Thyroid gland (tissue), 4 donors: ENCODE measurements at regions not wholly inside any gene's neighbourhood (a gene's known extent, or its start where the extent isn't known, plus 50 kb on each side); places are given as distances from the start of the nearest gene placed in this dataset.

ENCODE experiments used
- DNase-seq, 2 donors: peaks; one replicate each; pipeline ENCODE4 v3.0.0-alpha.2; 2019
- H3K27ac ChIP-seq, 3 donors: fragments of 200-600 bp; sonication (generic); 1 replicate in 2 of 3; 2 replicates in 1 of 3; pipeline ENCODE4 v1.5.1; 2016 to 2019; ENCODE audit warnings: mild to moderate bottlenecking in 1 of 3, moderate library complexity in 1 of 3
- H3K27me3 ChIP-seq: fragments of 200-600 bp; sonication (generic); one replicate; pipeline ENCODE4 v1.5.1; 2019
- H3K36me3 ChIP-seq, 2 donors: fragments of 200-600 bp; sonication (generic); one replicate each; pipeline ENCODE4 v1.5.1; 2016 to 2019
- H3K4me1 ChIP-seq, 2 donors: fragments of 200-600 bp; sonication (generic); one replicate each; pipeline ENCODE4 v1.5.1; 2017 to 2019
- H3K4me3 ChIP-seq, 3 donors: fragments of 200-600 bp; sonication (generic); replicated peaks in 1 of 3; 1 replicate in 2 of 3; 2 replicates in 1 of 3; pipeline ENCODE4 v1.5.1; 2016; ENCODE audit warnings: mild to moderate bottlenecking in 1 of 3
- H3K9me3 ChIP-seq: fragments of 200-600 bp; sonication (generic); one replicate; pipeline ENCODE4 v1.5.1; 2017
- POLR2A ChIP-seq, 2 donors: fragments of 450-650 bp; IDR thresholded peaks; one replicate each; pipeline ENCODE4 v1.6.1; 2017; ENCODE audit warnings: antibody characterized with exemption in 2 of 2, mild to moderate bottlenecking in 2 of 2, moderate library complexity in 1 of 2
- WGBS, 2 donors: methylation state at CpG; one replicate each; pipeline ENCODE4 v1.1.5; 2017; 5-methylcytosine and 5-hydroxymethylcytosine counted together
- intact Hi-C: fragments of 100-400 bp; cut with DNase I; formaldehyde crosslinking; loops from one replicate; pipeline ENCODE4 v1.15.1; 2023
- TF ChIP-seq, protein P1 (sequence below), 6 experiments: fragments of 200-600 bp in 3 of 6; fragments of 450-650 bp in 3 of 6; sonication (generic) in 3 of 6; IDR thresholded peaks; one replicate each; pipeline ENCODE4 v1.5.1; 2016 to 2019; ENCODE audit warnings: antibody characterized with exemption in 6 of 6, mild to moderate bottlenecking in 2 of 6, inconsistent platforms in 1 of 6, moderate library complexity in 1 of 6

DNA sequence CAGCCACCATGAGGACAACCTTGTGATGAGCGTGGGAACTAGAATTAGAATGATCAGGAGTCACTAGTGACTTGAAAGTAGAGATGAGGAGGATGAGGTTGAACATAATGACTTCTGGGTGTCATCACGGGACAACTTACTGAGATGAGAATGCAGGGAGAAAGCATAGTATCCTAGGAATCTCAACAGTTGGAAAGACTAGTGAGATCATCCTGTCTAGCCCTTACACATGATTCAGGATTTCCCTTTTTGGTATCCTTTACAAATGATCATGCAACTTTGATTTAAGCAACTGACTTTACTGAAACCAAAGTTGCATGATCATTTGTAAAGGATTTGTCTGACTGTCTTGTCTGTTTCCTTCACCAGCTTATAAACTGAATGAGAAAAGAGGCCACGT lies 51.8 kb upstream of the HIF1A start:
- TF ChIP-seq POLR2A (IDR thresholded peaks at IDR 0.05) = no peak
- TF ChIP-seq, protein P1, sequence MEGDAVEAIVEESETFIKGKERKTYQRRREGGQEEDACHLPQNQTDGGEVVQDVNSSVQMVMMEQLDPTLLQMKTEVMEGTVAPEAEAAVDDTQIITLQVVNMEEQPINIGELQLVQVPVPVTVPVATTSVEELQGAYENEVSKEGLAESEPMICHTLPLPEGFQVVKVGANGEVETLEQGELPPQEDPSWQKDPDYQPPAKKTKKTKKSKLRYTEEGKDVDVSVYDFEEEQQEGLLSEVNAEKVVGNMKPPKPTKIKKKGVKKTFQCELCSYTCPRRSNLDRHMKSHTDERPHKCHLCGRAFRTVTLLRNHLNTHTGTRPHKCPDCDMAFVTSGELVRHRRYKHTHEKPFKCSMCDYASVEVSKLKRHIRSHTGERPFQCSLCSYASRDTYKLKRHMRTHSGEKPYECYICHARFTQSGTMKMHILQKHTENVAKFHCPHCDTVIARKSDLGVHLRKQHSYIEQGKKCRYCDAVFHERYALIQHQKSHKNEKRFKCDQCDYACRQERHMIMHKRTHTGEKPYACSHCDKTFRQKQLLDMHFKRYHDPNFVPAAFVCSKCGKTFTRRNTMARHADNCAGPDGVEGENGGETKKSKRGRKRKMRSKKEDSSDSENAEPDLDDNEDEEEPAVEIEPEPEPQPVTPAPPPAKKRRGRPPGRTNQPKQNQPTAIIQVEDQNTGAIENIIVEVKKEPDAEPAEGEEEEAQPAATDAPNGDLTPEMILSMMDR (IDR thresholded peaks at IDR 0.05) = no peak
- DNase-seq = no peak
- no peak overlapping the region for H3K4me3 ChIP-seq
- H3K9me3 ChIP-seq = no peaks in the 10 kb centered on the region
- H3K36me3 ChIP-seq = no peaks in the 10 kb centered on the region
- intact Hi-C loops = no loop called here
- H3K4me1 ChIP-seq = no peaks in the 10 kb centered on the region
- WGBS, 2 donors = 97% methylated on average over 3 of the region's 3 CpGs
- no peaks in the 10 kb centered on the region for H3K27me3 ChIP-seq
- no peak overlapping the region for H3K27ac ChIP-seq

DNA sequence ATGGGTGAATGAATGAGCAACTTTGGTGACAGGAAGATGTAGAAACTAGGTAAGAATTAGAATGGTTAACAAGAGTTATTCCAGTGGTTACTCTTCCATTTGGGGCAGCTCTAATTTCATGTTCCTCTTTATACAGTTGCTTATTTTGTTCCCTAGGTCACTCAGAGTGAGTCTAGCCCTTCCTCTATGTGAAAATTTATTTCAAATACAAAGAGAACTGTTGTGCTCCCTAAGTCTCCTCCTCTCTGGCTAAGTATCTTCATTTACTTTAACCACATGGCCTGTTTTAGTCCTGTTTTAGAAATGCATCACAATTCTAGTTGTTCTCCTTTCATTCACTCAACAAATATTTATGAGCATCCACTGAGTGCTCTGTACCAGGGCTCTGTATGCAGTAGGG lies 51.1 kb upstream of the HIF1A start:
- intact Hi-C loops = no loop called here
- no peak overlapping the region for H3K27ac ChIP-seq
- no peaks in the 10 kb centered on the region for H3K36me3 ChIP-seq
- no peaks in the 10 kb centered on the region for H3K9me3 ChIP-seq
- no peak overlapping the region for H3K4me3 ChIP-seq
- no peak for TF ChIP-seq POLR2A (IDR thresholded peaks at IDR 0.05)
- TF ChIP-seq, protein P1 (IDR thresholded peaks at IDR 0.05) = no peak
- no peak for DNase-seq
- no peaks in the 10 kb centered on the region for H3K27me3 ChIP-seq
- H3K4me1 ChIP-seq = no peaks in the 10 kb centered on the region

DNA sequence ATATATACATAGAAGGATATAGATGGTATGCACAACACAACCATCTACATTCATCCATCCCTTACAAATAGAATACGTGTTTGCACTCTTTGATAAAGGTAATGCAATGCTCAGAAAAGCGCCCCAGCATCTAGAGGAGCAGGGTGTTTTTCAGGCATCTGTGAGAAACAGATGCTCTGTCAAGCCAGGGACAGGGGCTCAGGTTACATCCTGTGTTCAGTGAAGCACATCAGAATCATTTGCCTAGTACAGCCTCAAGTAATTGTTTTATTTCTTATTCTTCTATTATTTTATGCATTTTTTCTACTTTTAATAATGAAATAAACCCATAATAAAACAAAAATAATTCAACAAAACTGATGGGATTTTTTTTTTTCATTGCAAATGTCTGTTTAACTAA lies 50.5 kb upstream of the HIF1A start:
- no peaks in the 10 kb centered on the region for H3K36me3 ChIP-seq
- DNase-seq = no peak
- TF ChIP-seq, protein P1 (IDR thresholded peaks at IDR 0.05) = no peak
- TF ChIP-seq POLR2A (IDR thresholded peaks at IDR 0.05) = no peak
- H3K4me1 ChIP-seq = no peaks in the 10 kb centered on the region
- WGBS, 2 donors = 36 to 44% methylated on average over 2 of the region's 2 CpGs
- H3K27me3 ChIP-seq = no peaks in the 10 kb centered on the region
- no peak overlapping the region for H3K27ac ChIP-seq
- no peak overlapping the region for H3K4me3 ChIP-seq
- H3K9me3 ChIP-seq = no peaks in the 10 kb centered on the region
- intact Hi-C loops = no loop called here

DNA sequence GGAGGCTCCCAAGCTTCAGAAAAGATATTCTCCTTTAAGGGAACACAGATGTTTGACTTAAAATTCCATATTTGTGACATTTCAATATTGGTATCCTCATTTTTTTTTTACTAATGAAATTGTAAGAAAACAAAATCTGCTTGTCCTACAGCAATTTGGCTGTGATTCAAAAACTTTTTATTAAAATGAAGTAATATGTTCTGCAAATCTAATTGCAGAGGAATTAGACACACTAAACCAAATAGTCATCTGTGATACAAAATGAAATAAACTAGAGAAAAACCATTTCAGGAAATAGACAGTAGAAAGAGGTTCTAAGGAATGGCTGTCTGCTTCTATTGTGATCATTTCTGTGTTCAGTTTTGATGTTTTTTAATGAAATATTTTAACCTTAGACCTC lies 50.1 kb upstream of the HIF1A start:
- Histone ChIP-seq H3K27me3 (no peaks in the 10 kb centered on the region), H3K36me3 (no peaks in the 10 kb centered on the region), H3K27ac (no peak overlapping the region), H3K9me3 (no peaks in the 10 kb centered on the region), H3K4me3 (no peak overlapping the region), H3K4me1 (no peaks in the 10 kb centered on the region)
- DNase-seq = no peak
- intact Hi-C loops = no loop called here
- TF ChIP-seq, protein P1 (IDR thresholded peaks at IDR 0.05) = no peak
- TF ChIP-seq POLR2A (IDR thresholded peaks at IDR 0.05) = no peak
